ENCODE measurements at regions not wholly inside any gene's neighbourhood (a gene's known extent, or its start where the extent isn't known, plus 50 kb on each side); places are given as distances from the start of the nearest gene placed in this dataset.

GRCh38 chr2:175535631-175536030 lies 354.1 kb upstream of the ATP5MC3 start:
- TF ChIP-seq CTCF (IDR thresholded peaks at IDR 0.05) (no peak), POLR2A (IDR thresholded peaks at IDR 0.05; ENCODE audit: low read depth) (no peak), POLR2AphosphoS5 (IDR thresholded peaks at IDR 0.05) (no peak), EP300 (IDR thresholded peaks at IDR 0.05) (no peak)

All from esophagus muscularis mucosa (tissue), 4 donors.